Astrocyte of the spinal cord (primary cell): ENCODE measurements at regions not wholly inside any gene's neighbourhood (a gene's known extent, or its start where the extent isn't known, plus 50 kb on each side); places are given as distances from the start of the nearest gene placed in this dataset.
"Not testable (repeated sequence)": the region's sequence is repeated elsewhere in the genome, so short reads cannot be mapped to it uniquely, and the experiment has no call there.

ENCODE experiments used
- DNase-seq: peaks from one replicate; pipeline ENCODE4 v3.0.0; 2011; ENCODE audit warnings: low read depth, low spot score
- H3K4me3 ChIP-seq: 2 replicates; pipeline ENCODE4 v1.5.1; 2011; ENCODE audit warnings: low read depth, mild to moderate bottlenecking, low read length, moderate library complexity
- CTCF ChIP-seq: IDR thresholded peaks from 2 replicates; pipeline ENCODE4 v1.5.1; 2012; ENCODE audit warnings: low read depth, mild to moderate bottlenecking, low read length, inconsistent platforms
- in situ Hi-C: cut with HindIII; loops from 2 replicates; pipeline ENCODE4 v1.10.0; 2017; ENCODE audit warnings: low sequenced_read_pairs

GRCh38 chr1:209187589-209187988 lies 395.9 kb upstream of the CAMK1G start:
- no peak for TF ChIP-seq CTCF
- no peak overlapping the region for H3K4me3 ChIP-seq
- no peak for DNase-seq
- in situ Hi-C loops: no loop called here

GRCh38 chr1:209190591-209191261 lies 392.8 kb upstream of the CAMK1G start:
- peak; percentile 84 for TF ChIP-seq CTCF
- H3K4me3 ChIP-seq: no peak overlapping the region
- in situ Hi-C loops: no loop called here
- DNase-seq: peak; percentile 60

- no peak for DNase-seq
- no peak for TF ChIP-seq CTCF
- in situ Hi-C loops: no loop called here
- H3K4me3 ChIP-seq: no peak overlapping the region
These were observed 392.3 kb upstream of the CAMK1G start for GRCh38 chr1:209191262-209191634.

DNA sequence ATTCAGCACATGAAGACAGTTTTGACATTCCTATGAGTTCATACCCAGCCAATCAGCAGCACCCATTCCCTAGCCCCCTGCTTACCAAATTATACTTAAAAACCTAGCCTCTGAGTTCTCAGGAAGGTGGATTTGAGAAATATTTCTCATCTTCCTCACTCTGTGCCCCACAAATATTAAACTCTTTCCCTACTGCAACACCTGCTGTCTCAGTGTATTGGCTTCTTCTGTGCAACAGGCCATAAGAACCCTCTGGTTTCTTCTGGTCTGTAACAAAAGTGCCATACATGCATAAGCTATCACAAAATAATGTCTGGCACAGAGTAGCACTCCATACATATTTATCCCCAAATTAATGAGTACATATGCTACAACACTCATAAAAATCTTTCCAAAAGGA lies 387.4 kb upstream of the CAMK1G start:
- TF ChIP-seq CTCF: no peak
- no peak for DNase-seq
- H3K4me3 ChIP-seq: no peak overlapping the region
- in situ Hi-C loops: no loop called here

DNA sequence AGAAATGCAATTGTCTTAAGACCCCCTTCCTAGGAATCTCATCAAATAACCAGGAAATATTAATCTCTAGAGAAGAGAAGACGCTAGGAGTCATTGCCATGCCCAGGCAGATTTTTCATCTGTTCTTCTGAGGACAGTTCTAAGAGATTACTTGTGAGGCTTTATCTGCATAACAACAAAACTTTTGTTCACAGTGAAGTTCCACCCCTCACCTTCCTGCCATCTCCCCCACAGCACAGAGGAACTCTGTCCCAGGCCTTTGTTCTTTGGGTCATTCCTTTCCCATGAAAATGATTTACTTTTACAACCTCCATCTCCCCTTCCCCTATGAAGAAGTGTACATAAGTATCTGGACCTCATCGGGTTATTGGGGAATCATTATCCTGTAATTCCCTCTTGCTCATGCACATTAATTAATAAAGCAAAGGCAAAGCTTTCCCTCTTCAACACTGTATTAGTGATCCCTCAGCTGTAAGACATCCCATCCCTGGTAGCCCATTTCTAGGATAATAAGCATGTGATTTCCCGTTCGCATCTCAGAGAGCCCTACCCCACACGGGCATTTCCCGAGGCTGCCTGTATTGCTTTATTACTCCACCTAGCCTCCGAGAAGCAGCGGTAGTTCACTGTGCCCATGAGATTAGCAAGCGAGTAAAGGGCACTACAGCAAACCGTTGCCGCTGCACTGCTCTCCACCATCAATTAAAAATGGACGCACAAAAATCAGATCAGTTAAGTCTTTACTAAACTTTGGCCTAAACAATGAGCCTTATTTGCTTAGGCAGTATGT lies 384.4 kb upstream of the CAMK1G start:
- no peak for DNase-seq
- TF ChIP-seq CTCF: no peak
- no peak overlapping the region for H3K4me3 ChIP-seq
- in situ Hi-C loops: no loop called here

DNA sequence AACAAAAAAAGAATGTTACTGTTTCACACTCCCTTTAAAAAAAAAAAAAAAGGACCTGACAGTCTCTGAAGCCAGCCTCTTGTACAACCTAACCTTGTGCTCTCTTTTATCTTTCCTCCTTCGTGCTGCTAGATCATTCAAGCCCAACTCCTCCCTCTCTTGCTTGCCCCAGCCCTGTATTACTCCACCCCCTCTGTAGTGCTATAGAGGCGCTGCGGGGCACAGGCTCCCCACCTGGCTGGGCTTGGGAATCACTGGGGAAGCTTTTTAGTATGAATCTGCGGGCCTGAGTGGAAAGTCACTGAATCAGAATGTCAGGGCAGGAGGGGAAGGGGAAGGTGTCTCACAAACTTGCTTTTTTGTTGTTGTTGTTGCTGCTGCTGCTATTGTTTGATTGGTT lies 383.7 kb upstream of the CAMK1G start:
- TF ChIP-seq CTCF: no peak
- in situ Hi-C loops: no loop called here
- H3K4me3 ChIP-seq: no peak overlapping the region
- no peak for DNase-seq

- in situ Hi-C loops, H3K4me3 ChIP-seq, DNase-seq: not testable (repeated sequence)
These were observed 381.2 kb upstream of the CAMK1G start for GRCh38 chr1:209202321-209202720.
